Stomach (tissue), 8 donors: ENCODE measurements at regions not wholly inside any gene's neighbourhood (a gene's known extent, or its start where the extent isn't known, plus 50 kb on each side); places are given as distances from the start of the nearest gene placed in this dataset.

Experiments
- DNase-seq, 2 donors: peaks; one replicate each; pipeline versions ENCODE4 v3.0.0 to v3.0.0-alpha.2; 2013 to 2019
- H3K27ac ChIP-seq, 5 donors: fragments of 200-600 bp in 4 of 5; sonication (generic) in 4 of 5; one replicate each; pipeline ENCODE4 v1.5.1; 2013 to 2019; ENCODE audit warnings: mild to moderate bottlenecking in 1 of 5, moderate library complexity in 1 of 5
- H3K27me3 ChIP-seq, 3 donors: fragments of 200-600 bp; sonication (generic); one replicate each; pipeline ENCODE4 v1.5.1; 2017 to 2019; ENCODE audit warnings: mixed run types in 1 of 3
- H3K36me3 ChIP-seq, 4 donors: fragments of 200-600 bp; sonication (generic); 1 replicate in 3 of 4; 2 replicates in 1 of 4; pipeline ENCODE4 v1.5.1; 2016 to 2019
- H3K4me1 ChIP-seq, 4 donors: fragments of 200-600 bp; sonication (generic); one replicate each; pipeline ENCODE4 v1.5.1; 2016 to 2019
- H3K4me3 ChIP-seq, 4 donors: fragments of 200-600 bp; sonication (generic) in 3 of 4; one replicate each; pipeline ENCODE4 v1.5.1; 2016 to 2019; ENCODE audit warnings: mild to moderate bottlenecking in 1 of 4
- H3K9me3 ChIP-seq, 4 donors: fragments of 200-600 bp; sonication (generic); one replicate each; pipeline ENCODE4 v1.5.1; 2016 to 2019
- CTCF ChIP-seq, 7 experiments: fragments of 450-650 bp in 4 of 7; fragments of 200-600 bp in 3 of 7; sonication (generic) in 3 of 7; IDR thresholded peaks; one replicate each; pipeline ENCODE4 v1.5.1; 2016 to 2019; ENCODE audit warnings: antibody characterized with exemption in 7 of 7, control low read depth in 2 of 7, mild to moderate bottlenecking in 1 of 7
- EP300 ChIP-seq: sonication (generic); formaldehyde crosslinking; IDR thresholded peaks from one replicate; pipeline ENCODE4 v1.6.1; 2017; ENCODE audit warnings: antibody characterized with exemption
- POLR2A ChIP-seq, 4 donors: fragments of 450-650 bp; IDR thresholded peaks; one replicate each; pipeline ENCODE4 v1.6.1; 2016; ENCODE audit warnings: antibody characterized with exemption in 4 of 4, control low read depth in 2 of 4, mild to moderate bottlenecking in 1 of 4, moderate library complexity in 1 of 4
- POLR2AphosphoS5 ChIP-seq, 3 donors: sonication (generic); formaldehyde crosslinking; IDR thresholded peaks; one replicate each; pipeline ENCODE4 v1.6.1; 2016; ENCODE audit warnings: antibody characterized with exemption in 3 of 3
- WGBS, 5 donors: extraction: QIAGEN DNeasy Blood & Tissue Kit in 3 of 5; methylation state at CpG; one replicate each; pipeline versions ENCODE4 v1.1.5 to v1.1.7; 2013 to 2018; 5-methylcytosine and 5-hydroxymethylcytosine counted together
- intact Hi-C: fragments of 100-400 bp; cut with DNase I; formaldehyde crosslinking; loops from one replicate; pipeline ENCODE4 v1.15.1; 2023; ENCODE audit warnings: low total_unique reads
- donor health status: healthy with polysubstance abuse.
- donor health status: Bipolar disorder and iron deficiency.
- donor health status: healthy.

GRCh38 chr3:24736701-24737100, 242.1 kb upstream of the THRB start:
- intact Hi-C loops = no loop called here
- WGBS, 5 donors = 54 to 83% (median 76%) methylated on average over 3 of the region's 3 CpGs
- H3K4me3 ChIP-seq = no peak overlapping the region

GRCh38 chr3:24740326-24740725, 245.7 kb upstream of the THRB start:
- H3K4me3 ChIP-seq = no peak overlapping the region
- H3K9me3 ChIP-seq = no peaks in the 10 kb centered on the region
- H3K36me3 ChIP-seq = no peaks in the 10 kb centered on the region
- WGBS, 5 donors = 47 to 66% (median 50%) methylated on average over 3 of the region's 3 CpGs
- TF ChIP-seq POLR2A (IDR thresholded peaks at IDR 0.05) (no peak), POLR2AphosphoS5 (IDR thresholded peaks at IDR 0.05) (no peak), CTCF (IDR thresholded peaks at IDR 0.05) (no peak), EP300 (no peak)
- H3K4me1 ChIP-seq = no peaks in the 10 kb centered on the region
- intact Hi-C loops = no loop called here
- no peak overlapping the region for H3K27ac ChIP-seq
- DNase-seq = no peak
- no peaks in the 10 kb centered on the region for H3K27me3 ChIP-seq

More at GRCh38 chr3:24736701-24737100, 242.1 kb upstream of the THRB start:
- no peaks in the 10 kb centered on the region for H3K36me3 ChIP-seq
- H3K4me1 ChIP-seq = no peaks in the 10 kb centered on the region
- H3K27ac ChIP-seq = no peak overlapping the region
- TF ChIP-seq EP300 = no peak
- TF ChIP-seq CTCF (IDR thresholded peaks at IDR 0.05) = no peak
- TF ChIP-seq POLR2AphosphoS5 (IDR thresholded peaks at IDR 0.05) = no peak
- TF ChIP-seq POLR2A (IDR thresholded peaks at IDR 0.05) = no peak
- DNase-seq = no peak
- no peaks in the 10 kb centered on the region for H3K27me3 ChIP-seq
- peaks cover 0 to 11% (median 0%) of the 10 kb centered on the region in 4 donors for H3K9me3 ChIP-seq

- Histone ChIP-seq H3K27ac (no peak overlapping the region), H3K4me3 (no peak overlapping the region), H3K9me3 (no peaks in the 10 kb centered on the region), H3K4me1 (no peaks in the 10 kb centered on the region), H3K27me3 (no peaks in the 10 kb centered on the region), H3K36me3 (no peaks in the 10 kb centered on the region)
- 88 to 100% (median 93%) methylated on average over 2 of the region's 2 CpGs for WGBS, 5 donors
- no peak for TF ChIP-seq EP300
- TF ChIP-seq POLR2AphosphoS5 (IDR thresholded peaks at IDR 0.05) = no peak
- TF ChIP-seq POLR2A (IDR thresholded peaks at IDR 0.05) = no peak
- no peak for TF ChIP-seq CTCF (IDR thresholded peaks at IDR 0.05)
- DNase-seq = no peak
- intact Hi-C loops = no loop called here
Observed at GRCh38 chr3:24741506-24741905, 246.9 kb upstream of the THRB start.

- no peak overlapping the region for H3K27ac ChIP-seq
- H3K4me1 ChIP-seq = no peaks in the 10 kb centered on the region
- intact Hi-C loops = no loop called here
- H3K27me3 ChIP-seq = no peaks in the 10 kb centered on the region
- no peaks in the 10 kb centered on the region for H3K9me3 ChIP-seq
- WGBS, 5 donors = 79 to 89% (median 83%) methylated on average over 4 of the region's 4 CpGs
- H3K36me3 ChIP-seq = no peaks in the 10 kb centered on the region
- TF ChIP-seq POLR2A (IDR thresholded peaks at IDR 0.05) (no peak), POLR2AphosphoS5 (IDR thresholded peaks at IDR 0.05) (no peak), CTCF (IDR thresholded peaks at IDR 0.05) (no peak), EP300 (no peak)
- DNase-seq = no peak
- H3K4me3 ChIP-seq = no peak overlapping the region
Observed at GRCh38 chr3:24748520-24748919, 253.9 kb upstream of the THRB start.
